ENCODE measurements at regions not wholly inside any gene's neighbourhood (a gene's known extent, or its start where the extent isn't known, plus 50 kb on each side); places are given as distances from the start of the nearest gene placed in this dataset.

GRCh38 chr14:81940651-81941050, 407.0 kb upstream of the SEL1L start:
- TF ChIP-seq CTCF (IDR thresholded peaks at IDR 0.05) (no peak), POLR2A (IDR thresholded peaks at IDR 0.05) (no peak), POLR2AphosphoS5 (IDR thresholded peaks at IDR 0.05) (no peak)

Measured in prostate gland (tissue), 2 donors.